DND-41 (cell line): ENCODE measurements at regions not wholly inside any gene's neighbourhood (a gene's known extent, or its start where the extent isn't known, plus 50 kb on each side); places are given as distances from the start of the nearest gene placed in this dataset.

Experiments
- CTCF ChIP-seq: IDR thresholded peaks from 2 replicates; pipeline ENCODE4 v1.5.1; 2012; ENCODE audit warnings: borderline replicate concordance, low read length, moderate library complexity, mild to moderate bottlenecking; ENCODE audit not compliant: poor library complexity, severe bottlenecking; ENCODE audit errors: extremely low read depth
- EZH2 ChIP-seq: IDR thresholded peaks from 3 replicates; pipeline ENCODE4 v1.6.1; 2012; ENCODE audit warnings: borderline replicate concordance, low read depth, mild to moderate bottlenecking, moderate library complexity, low read length, inconsistent platforms; ENCODE audit not compliant: severe bottlenecking

GRCh38 chr6:81003894-81004293 is 748.6 kb downstream of the TENT5A start:
- no peak for TF ChIP-seq CTCF
- no peak for TF ChIP-seq EZH2
